DMS114 treated with DMSO at 0.1 percent for 48 hours (cell line): ENCODE measurements at regions not wholly inside any gene's neighbourhood (a gene's known extent, or its start where the extent isn't known, plus 50 kb on each side); places are given as distances from the start of the nearest gene placed in this dataset.

ENCODE experiments used
- DNase-seq: peaks from one replicate; lab custom pipeline; 2025; ENCODE audit not compliant: unreplicated experiment; lab: John Stamatoyannopoulos, UW

DNA sequence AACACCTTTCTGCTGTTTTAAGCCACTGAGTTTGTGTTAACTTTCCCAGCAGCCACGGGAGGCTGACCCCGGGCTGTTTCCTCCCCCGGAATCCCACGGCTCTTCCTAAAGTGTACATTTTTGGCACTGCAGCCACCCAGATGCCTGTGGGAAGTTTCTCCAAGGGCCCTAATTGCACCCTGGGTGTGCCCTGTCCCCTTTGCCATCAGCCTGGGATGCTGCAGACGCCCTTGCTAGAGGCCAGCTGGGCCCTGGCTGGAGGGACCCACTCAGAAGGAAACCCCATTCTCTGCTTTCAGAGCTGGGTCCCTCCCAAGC is 883.3 kb downstream of the BRD1 start:
- DNase-seq, result no peak

DNA sequence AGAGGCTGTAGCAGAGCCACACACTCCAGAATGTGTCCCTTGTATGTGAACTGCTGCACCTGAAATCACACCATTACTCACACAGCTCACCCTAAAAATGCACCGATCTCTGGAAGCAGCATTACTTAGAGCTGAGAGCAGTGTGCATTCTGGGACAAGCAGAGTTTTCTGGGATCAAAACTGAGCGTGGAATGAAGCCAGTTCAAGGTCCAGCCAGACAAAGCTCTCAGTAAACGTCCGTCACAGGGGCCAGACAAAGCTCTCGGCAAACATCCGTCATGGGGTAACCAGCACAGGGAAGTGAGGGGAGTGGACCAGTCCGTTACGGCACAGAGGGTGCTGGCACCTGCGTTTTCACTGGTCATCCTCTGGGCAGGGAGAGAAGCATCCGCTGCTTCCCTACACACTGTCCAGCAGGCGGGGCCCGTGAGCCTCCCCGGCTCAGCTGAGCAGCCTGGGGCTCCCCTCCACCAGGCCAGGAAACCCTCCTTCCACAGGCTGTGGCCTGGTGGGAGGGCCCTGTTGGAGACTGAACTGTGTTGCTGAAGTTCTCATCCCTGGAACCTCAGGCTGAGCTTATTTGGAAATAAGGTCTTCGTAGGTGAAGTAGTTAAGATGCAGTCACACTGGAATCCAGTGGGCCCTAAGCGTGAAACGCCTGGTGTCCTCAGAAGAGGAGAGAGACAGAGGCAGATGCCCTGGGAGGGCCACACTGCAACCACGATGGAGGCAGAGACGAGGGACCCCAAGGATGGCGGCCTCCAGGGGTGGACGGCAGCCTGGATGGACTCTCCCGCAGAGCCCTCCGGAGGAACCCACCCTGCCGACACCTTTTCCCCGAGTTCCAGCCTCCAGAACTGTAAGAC is 883.9 kb downstream of the BRD1 start:
- DNase-seq, result peak; percentile 9

DNA sequence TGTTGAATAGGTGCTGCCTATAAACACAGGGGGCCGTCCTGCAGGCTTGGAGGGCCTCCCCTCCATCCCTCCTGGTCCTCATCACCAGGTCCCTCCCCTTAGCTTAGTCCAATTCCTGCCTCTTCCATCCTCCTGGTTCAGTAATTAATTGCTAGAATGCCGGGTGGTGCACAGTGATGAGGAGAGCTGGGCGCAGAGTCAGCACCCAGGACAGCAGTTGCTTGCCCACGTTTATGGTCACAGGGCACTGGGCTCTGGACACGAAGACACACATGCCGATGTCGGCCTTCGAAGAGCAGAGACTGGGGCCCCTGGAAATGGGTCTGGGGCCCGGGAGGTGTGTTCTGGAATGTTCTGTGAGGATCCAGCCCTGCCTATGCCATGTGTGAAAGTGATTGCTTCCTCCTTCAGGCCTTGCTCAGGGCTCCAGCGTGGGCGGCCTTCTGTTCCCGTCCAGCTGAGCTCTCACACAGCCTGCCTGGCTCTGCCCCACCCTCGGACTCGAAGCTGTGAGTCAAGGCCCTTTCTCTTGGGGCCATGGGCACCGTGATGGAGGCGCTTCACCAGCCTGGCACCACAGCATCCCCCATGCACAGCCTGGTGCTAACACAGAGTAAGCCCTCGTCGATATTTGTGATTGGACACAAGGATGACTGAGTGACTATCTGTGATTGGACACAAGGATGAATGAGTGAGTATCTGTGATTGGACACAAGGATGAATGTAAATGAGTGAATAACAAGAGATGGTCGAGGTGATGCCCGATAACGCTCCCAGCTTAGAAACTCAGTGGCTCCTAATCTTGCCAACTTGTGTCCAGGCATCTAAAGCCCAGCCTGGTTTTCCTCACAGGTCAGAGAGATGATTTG is 884.7 kb downstream of the BRD1 start:
- no peak for DNase-seq

- DNase-seq, result no peak
Measured at GRCh38 chr22:48941903-48942575, 885.6 kb downstream of the BRD1 start.

- DNase-seq, result no peak
Measured at GRCh38 chr22:48941033-48941902, 886.4 kb downstream of the BRD1 start.

- no peak for DNase-seq
Measured at GRCh38 chr22:48940266-48941032, 887.2 kb downstream of the BRD1 start.

DNA sequence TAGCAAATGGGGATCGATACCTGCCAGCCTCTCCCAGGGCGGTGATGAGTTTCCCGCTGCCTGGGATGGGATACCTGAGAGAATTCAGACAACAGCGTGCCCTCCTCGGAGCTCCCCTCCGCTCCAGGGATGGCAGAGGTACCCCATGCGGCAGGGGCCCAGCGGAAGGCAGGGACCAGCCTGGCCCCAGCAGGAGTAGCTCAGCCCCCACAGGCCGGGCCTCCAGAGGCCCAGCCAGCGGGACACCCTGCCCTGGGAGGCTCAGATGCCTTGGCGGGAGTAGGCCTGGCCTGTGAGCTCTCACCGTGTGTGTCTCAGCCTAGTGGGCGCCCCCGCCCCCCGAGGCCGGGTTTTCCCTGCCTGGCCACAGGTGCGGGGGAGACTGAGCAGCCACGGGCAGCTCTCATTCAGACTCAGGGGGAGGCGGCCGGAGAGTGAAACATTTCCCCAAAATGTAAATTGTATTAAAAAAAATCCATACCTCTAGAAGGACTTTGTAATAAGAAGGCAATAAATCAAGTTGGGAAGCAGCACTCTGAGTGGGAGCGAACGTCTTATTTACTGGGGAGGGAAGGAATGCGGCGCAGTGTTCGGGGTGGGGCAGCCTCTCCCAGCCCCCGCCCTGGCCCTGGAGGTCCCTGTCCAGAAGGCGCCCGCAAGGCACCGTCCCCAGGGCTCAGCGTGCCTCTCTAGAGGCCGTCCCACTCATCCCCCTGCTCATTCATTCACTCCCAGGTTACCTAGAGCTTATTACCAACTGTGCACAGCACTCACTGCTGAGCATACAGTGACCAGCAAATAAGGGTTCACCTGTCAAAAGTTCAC is 888.0 kb downstream of the BRD1 start:
- no peak for DNase-seq

DNA sequence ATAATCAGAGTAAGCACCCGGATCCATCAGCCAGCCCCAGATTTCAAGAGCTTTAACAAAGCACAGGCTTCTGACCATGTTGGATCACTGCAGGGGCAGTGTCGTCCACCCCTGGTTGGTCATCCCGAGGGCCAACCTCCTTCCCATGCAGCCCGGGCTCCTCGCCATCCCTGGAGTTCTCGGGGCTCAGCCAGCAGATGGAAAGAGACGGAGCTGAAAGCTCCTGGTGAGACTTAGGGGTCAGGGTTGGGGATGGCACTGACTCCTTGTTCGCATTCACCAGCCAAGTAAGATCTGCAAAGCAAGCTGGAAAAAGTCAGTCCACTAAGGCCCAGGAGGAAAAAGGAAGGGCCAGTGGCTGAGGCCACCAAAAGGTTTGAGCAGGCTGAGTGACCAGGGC is 888.9 kb downstream of the BRD1 start:
- DNase-seq, result no peak

DNA sequence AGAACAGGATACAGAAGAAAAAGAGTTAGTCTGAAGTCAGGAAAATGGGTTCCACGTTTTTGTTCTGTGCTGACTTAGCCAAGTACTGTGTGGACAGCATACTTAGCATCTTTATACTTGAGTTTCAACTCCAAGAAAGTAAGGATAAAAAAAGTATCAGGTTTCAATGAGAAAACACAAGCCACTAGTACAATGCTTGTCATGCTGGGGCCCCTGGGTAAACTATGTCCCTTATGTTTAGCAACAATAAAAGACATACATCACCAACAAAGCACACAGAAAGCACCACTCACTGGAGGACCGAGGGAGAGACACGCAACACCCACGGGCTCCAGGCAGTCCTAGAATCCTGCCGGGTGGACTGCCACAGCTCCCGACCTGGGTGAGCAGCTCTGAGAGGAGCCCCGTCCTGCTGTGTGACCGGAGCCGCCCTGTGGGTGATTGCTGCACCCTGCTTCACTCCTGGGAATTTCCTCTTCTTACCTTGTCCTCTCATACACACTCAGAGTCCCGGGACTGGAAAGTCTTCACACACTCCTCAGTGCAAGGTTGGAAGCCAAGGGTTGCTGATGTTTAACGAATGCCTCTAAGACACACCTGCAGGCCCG is 890.5 kb downstream of the BRD1 start:
- no peak for DNase-seq

DNA sequence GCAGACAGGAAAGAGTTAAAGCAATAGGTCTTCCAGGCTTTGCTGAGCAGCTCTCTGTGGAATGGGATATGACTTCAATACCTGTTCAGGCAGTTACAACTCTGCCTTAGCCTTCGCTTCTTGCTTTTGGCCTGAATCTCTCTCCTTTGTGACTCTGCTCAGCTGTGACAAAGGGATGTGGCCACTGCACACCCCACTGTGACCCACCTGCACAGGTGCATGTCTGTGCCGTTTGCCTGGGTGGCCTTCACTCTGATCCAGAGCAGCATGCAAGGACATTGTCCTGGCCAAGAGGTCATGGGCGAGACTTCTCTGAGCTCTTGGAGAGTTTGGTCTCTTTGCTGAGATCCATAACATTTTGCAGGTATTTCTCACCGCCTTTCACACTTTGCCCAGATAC is 891.3 kb downstream of the BRD1 start:
- no peak for DNase-seq

GRCh38 chr22:48934446-48934845 is 893.2 kb downstream of the BRD1 start:
- DNase-seq, result no peak

DNA sequence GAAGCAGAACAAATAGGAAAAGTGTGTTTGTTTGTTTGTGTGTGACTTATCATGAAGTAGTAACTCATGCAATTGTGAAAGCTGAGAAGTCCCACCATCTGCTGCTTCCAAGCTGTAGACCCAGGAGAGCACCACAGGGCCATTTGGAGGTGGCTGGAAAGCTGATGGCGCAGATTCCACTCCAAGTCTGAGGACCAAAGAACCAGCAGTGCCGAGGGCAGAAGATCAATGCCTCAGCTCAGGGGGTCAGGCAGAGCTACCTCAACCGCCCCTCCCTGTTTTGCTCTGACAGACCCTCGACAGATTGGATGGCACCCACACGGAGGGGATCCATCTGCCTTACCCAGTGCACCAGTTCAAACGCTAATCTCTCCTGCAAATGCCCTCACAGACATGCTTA is 896.2 kb downstream of the BRD1 start:
- DNase-seq, result no peak

GRCh38 chr22:48929276-48929790 is 898.3 kb downstream of the BRD1 start:
- DNase-seq, result no peak

GRCh38 chr22:48927591-48927990 is 900.1 kb downstream of the BRD1 start:
- no peak for DNase-seq

DNA sequence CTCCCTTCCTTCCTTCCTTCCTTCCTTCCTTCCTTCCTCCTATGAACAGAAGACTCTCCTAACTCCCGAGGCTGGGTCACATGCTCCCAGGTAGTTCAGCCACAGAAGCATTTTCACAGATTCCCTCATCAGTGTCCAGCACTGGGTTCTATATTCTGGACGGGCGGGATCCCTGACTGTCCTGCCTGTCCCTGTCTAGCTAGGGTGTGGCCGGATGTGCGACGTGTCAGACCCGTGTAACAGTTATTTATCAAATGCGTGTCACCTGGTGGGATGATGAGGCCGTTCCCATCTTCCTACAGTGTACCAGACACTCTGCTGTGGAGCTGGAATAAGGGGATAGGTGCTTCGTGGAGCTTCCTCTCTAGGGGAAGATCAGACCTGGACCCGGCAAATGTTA is 901.0 kb downstream of the BRD1 start:
- DNase-seq, result no peak

- no peak for DNase-seq
Measured at GRCh38 chr22:48926136-48926535, 901.5 kb downstream of the BRD1 start.

- DNase-seq, result no peak
Measured at GRCh38 chr22:48925450-48925849, 902.2 kb downstream of the BRD1 start.

DNA sequence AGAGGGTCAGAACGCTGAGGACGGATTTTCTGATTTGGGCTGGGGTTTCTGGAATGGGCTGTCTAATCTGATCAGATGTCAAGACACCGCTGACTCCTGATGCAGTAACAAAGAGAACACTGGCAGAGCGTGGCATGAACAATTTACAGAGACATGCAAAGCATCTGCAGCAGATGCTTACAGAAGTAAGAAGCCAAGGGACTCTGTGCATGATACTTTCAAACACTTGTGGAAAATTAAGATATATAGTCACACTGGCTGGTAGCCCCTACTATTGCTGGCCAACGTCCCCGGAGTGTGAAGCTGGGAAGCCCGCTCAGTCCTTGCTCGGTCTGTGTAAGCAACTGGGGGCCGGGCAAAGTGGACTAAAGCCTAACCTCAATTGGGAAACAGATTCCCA is 903.7 kb downstream of the BRD1 start:
- DNase-seq, result no peak
